ENCODE measurements at regions not wholly inside any gene's neighbourhood (a gene's known extent, or its start where the extent isn't known, plus 50 kb on each side); places are given as distances from the start of the nearest gene placed in this dataset.

GRCh38 chr3:95826419-95826818 lies 988.0 kb upstream of the EPHA6 start:
- TF ChIP-seq CTCF (IDR thresholded peaks at IDR 0.05; ENCODE audit: low read depth, low read length, poor library complexity, severe bottlenecking), result no peak
- no peak for TF ChIP-seq EZH2phosphoT487 (IDR thresholded peaks at IDR 0.05; ENCODE audit: borderline replicate concordance, low read length)

Data from DOHH2 (cell line).